ENCODE measurements at regions not wholly inside any gene's neighbourhood (a gene's known extent, or its start where the extent isn't known, plus 50 kb on each side); places are given as distances from the start of the nearest gene placed in this dataset.

DNA sequence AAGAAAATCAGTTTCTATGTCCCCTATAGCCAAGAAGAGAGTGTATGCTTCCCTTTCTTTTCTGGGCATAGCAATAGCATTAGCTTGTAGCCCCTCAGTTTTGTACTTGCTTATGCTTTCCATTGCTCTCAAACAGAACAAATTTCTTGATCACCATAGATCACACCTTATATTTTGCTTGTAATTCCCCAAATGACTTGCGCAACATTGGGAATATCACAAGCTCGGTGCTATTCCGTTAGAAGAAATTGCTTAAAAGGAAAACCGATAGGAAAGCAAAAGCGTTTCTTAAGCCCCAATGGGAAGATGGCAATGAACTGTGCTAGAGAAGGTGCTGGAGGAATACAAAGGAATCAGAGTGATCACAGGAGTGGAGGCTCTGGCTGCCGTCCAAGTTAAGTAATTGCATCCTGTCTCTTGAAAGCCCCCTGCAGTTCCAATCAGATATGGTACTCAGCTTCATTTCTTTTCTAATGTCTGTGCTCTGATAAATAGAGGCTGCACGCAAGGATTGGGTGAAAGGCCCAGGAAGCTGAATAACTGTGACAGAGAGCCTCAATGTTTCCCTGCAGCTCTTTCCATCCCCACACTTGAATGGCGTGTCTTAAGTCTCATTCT lies 182.1 kb upstream of the KIRREL3 start:
- peak; percentile 85 for DNase-seq

DNA sequence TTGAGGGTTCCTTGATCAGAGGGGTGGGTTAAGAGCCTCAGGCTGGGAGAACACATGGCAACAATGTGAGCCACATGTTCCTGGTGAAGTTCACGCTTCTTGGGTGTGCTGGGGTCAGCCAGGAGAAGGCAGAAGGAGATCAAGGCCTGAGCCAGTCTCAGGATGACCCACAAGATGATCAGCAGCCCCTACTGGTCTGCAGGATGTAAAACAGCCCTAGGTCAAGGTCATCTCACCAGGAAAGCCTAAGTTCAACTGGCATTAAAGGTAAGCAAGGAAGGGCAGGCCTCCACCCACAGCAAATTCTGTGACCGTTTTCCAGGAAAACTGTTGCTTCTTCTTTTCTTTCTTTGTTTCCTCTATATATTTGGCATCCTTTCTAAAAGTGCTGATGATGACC lies 156.7 kb upstream of the KIRREL3 start:
- no peak for DNase-seq

GRCh38 chr11:127149410-127149809 lies 148.8 kb upstream of the KIRREL3 start:
- DNase-seq = no peak

- no peak for DNase-seq
Measured at GRCh38 chr11:127143251-127143650, 142.7 kb upstream of the KIRREL3 start.

DNA sequence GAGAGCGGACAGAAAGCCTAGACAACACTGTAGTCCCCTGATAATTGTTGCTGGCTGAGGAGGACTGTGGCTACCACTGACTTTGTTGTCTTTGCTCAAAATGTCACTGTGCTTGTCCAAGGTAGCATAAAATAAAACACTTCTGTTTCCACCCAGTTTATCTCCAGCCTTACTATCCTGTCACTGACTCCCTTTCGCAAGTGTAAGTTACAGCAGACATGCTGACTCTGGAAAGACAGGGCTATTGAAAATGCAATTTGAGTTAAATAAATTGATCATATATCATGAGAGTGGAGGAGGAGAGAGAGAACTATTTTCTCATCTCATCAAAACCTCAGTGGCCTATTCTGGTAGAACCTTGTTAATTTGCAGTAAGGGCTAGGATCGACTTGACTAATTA lies 138.0 kb upstream of the KIRREL3 start:
- no peak for DNase-seq

DNA sequence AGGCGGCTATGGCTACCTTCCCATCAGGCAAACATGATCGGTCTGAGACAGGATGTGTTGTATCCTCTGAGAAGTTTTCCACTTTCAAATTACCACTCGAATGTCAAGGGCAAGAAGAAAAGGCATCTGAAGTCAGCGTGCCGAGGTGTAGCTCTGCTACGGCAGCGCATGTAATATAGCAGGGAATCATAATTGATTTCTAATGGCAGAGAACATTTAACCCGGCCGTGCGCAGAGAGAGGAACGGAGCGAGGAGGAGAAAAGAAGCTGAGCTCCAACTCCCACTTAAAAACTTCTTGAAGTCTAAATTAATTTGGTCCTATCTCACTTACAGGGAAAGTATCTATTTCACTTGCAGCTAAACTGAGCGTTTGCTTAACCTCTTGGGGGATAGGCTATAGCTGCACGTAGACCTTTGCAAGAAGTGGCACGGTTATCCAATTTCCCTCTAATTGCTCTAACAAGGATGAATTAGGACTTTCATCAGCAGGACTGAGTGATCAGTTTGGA lies 137.3 kb upstream of the KIRREL3 start:
- DNase-seq = no peak

- DNase-seq = no peak
Measured at GRCh38 chr11:127136438-127136837, 135.9 kb upstream of the KIRREL3 start.

DNA sequence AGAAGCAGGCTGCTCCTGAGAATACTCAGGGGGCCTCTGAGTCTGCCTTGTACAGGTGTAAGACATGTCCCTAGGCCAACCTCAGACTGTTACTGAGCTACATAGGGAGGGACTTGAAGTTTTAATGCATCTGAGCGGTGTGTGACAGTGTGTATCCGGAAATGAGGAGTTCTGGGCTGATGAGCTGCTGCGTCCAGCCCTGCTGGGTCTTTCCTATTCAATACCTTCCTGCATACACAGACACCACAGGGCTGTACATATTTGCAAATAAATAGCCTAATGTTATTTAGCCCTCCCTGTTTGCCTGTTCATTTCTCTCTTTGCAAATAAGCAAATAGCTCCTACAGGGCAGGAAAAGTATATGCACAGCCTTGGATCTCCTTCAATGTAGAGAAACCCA lies 134.7 kb upstream of the KIRREL3 start:
- DNase-seq = no peak

GRCh38 chr11:127133061-127133460 lies 132.5 kb upstream of the KIRREL3 start:
- no peak for DNase-seq

DNA sequence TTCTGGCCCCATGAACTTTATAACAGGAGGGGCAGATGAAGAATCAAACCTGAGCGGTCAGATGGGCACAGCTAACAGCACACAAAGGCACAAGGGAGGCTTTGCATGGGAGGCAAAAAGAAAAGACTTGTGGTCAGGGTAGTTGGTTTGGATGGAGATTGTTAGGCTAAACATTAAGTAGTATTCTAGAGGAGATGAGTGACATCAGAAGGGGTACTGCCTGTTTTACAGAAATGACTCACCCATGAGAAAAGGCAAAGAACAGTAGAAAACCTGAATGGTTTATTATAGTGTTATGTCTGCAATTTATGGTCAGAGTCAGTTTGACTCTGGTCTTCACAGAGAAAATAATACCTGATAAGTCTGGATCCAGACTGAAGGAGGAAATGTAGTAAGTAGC lies 129.8 kb upstream of the KIRREL3 start:
- no peak for DNase-seq

DNA sequence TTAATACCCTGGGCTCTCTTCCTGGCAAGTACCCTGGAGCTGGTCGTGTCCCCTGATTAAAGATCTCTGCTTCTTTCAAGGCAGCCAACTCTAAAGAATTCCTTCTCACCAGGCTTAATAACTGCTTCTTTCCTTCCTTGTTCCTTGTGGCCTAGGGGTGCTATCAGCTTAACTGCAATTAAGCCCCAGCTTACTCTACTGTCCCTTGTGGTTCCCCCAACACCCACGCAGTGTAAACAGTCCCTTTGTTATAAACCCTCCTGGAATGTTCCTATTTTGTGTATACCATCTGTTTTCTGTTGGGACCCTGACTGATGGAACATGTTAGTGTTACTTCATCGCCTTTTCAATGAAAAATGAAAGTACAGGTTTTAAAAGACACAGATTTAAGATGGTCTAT lies 126.4 kb upstream of the KIRREL3 start:
- no peak for DNase-seq

- no peak for DNase-seq
Measured at GRCh38 chr11:127119356-127119755, 118.8 kb upstream of the KIRREL3 start.

- no peak for DNase-seq
Measured at GRCh38 chr11:127118811-127119210, 118.2 kb upstream of the KIRREL3 start.

GRCh38 chr11:127117231-127117739 lies 116.7 kb upstream of the KIRREL3 start:
- DNase-seq = no peak

GRCh38 chr11:127115844-127116243 lies 115.3 kb upstream of the KIRREL3 start:
- no peak for DNase-seq

GRCh38 chr11:127114035-127114434 lies 113.5 kb upstream of the KIRREL3 start:
- no peak for DNase-seq

GRCh38 chr11:127110542-127110941 lies 110.0 kb upstream of the KIRREL3 start:
- DNase-seq = no peak

- DNase-seq = no peak
Measured at GRCh38 chr11:127109796-127110480, 109.4 kb upstream of the KIRREL3 start.

GRCh38 chr11:127108838-127109237 lies 108.3 kb upstream of the KIRREL3 start:
- no peak for DNase-seq

- DNase-seq = peak; percentile 88
Measured at GRCh38 chr11:127106938-127107337, 106.4 kb upstream of the KIRREL3 start.

GRCh38 chr11:127105593-127106541 lies 105.3 kb upstream of the KIRREL3 start:
- peak; percentile 100 for DNase-seq

- no peak for DNase-seq
Measured at GRCh38 chr11:127103586-127104388, 103.2 kb upstream of the KIRREL3 start.

Measured in DMS79 treated with DMSO at 0.1 percent for 48 hours (cell line).